ENCODE measurements at regions not wholly inside any gene's neighbourhood (a gene's known extent, or its start where the extent isn't known, plus 50 kb on each side); places are given as distances from the start of the nearest gene placed in this dataset.
"Not testable (repeated sequence)": the region's sequence is repeated elsewhere in the genome, so short reads cannot be mapped to it uniquely, and the experiment has no call there.

DNA sequence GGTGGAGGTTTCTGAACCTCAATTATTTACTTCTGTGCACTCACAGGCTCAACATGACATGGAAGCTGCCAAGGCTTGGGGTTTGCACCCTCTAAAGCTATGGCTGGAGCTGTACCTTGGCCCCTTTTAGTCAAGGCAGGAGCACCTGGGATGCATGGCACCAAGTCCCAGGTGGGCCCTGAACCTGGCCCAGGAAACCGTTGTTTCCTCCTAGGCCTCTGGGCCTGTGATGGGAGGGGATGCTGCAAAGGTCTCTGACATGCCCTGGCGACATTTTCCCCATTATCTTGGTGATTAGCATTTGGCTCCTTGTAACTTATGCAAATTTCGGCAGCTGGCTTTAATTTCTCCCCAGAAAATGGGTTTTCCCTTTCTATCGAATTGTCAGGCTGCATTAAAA lies 726.1 kb upstream of the POU3F4 start:
- TF ChIP-seq, protein P1, sequence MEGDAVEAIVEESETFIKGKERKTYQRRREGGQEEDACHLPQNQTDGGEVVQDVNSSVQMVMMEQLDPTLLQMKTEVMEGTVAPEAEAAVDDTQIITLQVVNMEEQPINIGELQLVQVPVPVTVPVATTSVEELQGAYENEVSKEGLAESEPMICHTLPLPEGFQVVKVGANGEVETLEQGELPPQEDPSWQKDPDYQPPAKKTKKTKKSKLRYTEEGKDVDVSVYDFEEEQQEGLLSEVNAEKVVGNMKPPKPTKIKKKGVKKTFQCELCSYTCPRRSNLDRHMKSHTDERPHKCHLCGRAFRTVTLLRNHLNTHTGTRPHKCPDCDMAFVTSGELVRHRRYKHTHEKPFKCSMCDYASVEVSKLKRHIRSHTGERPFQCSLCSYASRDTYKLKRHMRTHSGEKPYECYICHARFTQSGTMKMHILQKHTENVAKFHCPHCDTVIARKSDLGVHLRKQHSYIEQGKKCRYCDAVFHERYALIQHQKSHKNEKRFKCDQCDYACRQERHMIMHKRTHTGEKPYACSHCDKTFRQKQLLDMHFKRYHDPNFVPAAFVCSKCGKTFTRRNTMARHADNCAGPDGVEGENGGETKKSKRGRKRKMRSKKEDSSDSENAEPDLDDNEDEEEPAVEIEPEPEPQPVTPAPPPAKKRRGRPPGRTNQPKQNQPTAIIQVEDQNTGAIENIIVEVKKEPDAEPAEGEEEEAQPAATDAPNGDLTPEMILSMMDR (IDR thresholded peaks at IDR 0.05; ENCODE audit: borderline replicate concordance, control extremely low read depth, extremely low read depth, insufficient read depth, missing control alignments), result no peak
- no peak for DNase-seq (ENCODE audit: low spot score)
- in situ Hi-C loops (cut with MboI; ENCODE audit: low sequenced_read_pairs, unreplicated experiment), result no loop called here

DNA sequence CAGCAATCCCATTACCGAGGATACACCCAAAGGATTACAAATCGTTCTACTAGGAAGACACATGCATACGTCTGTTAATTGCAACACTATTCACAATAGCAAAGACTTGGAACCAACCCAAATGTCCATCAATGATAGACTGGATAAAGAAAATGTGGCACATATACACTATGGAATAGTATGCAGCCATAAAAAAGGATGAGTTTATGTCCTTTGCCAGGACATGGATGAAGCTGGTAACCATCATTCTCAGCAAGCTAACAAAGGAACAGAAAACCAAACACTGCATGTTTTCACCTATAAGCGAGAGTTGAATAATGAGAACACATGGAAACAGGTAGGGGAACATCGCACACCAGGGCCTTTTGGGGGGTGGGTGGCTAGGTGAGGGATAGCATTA lies 695.2 kb upstream of the POU3F4 start:
- in situ Hi-C loops (cut with MboI; ENCODE audit: low sequenced_read_pairs, unreplicated experiment); DNase-seq (ENCODE audit: low spot score): not testable (repeated sequence)

DNA sequence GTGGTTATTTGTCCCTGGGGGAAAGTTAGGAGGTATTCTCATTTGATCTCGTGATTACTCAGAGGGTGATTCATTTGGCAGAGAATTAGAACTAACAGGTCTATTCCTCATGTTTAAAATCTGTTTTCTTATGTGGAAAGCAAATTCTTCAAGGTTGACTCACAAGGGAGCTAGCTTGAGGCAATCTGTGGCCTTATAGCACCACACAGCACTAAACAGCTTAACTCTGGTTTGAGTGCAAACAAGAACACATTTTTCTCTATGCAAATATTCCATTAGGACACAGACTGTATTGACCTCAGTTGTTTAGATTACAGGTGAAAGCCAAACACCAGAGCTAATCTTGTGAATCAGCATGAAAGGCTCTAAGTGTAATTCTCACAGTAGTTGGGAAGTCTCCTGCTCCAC lies 694.4 kb upstream of the POU3F4 start:
- TF ChIP-seq, protein P1 (IDR thresholded peaks at IDR 0.05; ENCODE audit: borderline replicate concordance, control extremely low read depth, extremely low read depth, insufficient read depth, missing control alignments), result no peak
- in situ Hi-C loops (cut with MboI; ENCODE audit: low sequenced_read_pairs, unreplicated experiment), result no loop called here
- no peak for DNase-seq (ENCODE audit: low spot score)

DNA sequence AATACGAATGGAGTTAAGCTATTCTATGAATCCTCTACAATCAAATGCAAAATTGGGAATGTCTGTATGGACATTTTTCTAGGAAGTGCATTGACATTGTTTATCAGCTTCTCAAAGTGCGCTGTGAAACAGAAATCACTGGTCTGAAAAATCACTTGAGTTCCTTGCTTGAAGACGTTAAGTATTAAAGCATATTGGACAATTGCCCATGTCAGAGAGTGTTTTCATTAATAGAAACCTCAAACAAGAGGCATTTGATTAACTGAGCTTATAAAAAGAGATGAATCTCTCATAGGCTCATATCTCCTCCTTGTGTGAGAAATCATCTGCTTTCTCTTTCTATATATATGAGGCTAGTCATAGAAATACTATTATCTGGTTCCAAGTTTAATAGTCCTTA lies 692.1 kb upstream of the POU3F4 start:
- TF ChIP-seq, protein P1 (IDR thresholded peaks at IDR 0.05; ENCODE audit: borderline replicate concordance, control extremely low read depth, extremely low read depth, insufficient read depth, missing control alignments), result no peak
- in situ Hi-C loops (cut with MboI; ENCODE audit: low sequenced_read_pairs, unreplicated experiment), result no loop called here
- DNase-seq (ENCODE audit: low spot score), result no peak

DNA sequence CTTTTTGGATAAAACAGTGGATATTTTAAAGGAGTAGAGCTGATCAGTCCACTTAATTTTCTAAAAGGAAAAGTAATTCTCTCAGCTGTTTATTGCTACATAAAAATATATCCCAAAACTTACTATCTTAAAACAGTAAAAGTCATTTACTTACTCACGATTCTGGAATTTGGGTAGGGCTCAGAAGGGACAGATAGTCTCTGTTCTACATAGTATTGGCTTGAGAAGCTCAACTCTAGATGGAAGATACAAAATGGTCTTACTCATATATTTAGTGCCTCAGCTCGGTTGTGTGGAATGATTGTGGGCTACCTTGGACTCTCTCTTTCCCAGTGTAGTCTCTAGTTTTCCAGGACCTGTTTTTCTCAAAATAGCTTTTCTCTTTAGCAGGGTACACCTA lies 691.5 kb upstream of the POU3F4 start:
- in situ Hi-C loops (cut with MboI; ENCODE audit: low sequenced_read_pairs, unreplicated experiment), result no loop called here

DNA sequence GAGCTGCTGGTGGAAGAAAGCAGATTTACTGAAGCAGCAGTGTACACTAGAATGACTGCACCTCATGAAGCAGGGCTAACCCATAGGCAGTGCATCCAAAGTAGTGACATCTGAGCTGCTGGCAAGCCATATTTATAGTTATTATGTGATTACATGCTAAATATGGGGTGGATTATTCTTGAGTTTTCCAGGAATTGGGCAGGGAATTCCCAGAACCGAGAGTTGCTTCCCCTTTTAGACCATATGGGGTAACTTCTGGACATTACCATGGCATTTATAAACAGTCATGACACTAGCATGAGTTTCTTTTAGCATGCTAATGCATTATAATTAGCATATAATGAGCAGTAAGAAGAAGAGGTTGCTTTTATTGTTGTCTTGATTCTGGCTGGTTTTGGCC lies 665.8 kb upstream of the POU3F4 start:
- in situ Hi-C loops (cut with MboI; ENCODE audit: low sequenced_read_pairs, unreplicated experiment), result no loop called here
- TF ChIP-seq, protein P1 (IDR thresholded peaks at IDR 0.05; ENCODE audit: borderline replicate concordance, control extremely low read depth, extremely low read depth, insufficient read depth, missing control alignments), result no peak
- DNase-seq (ENCODE audit: low spot score), result no peak

More for the DNA sequence above, 691.5 kb upstream of the POU3F4 start:
- DNase-seq (ENCODE audit: low spot score), result no peak
- TF ChIP-seq, protein P1 (IDR thresholded peaks at IDR 0.05; ENCODE audit: borderline replicate concordance, control extremely low read depth, extremely low read depth, insufficient read depth, missing control alignments), result no peak

DNA sequence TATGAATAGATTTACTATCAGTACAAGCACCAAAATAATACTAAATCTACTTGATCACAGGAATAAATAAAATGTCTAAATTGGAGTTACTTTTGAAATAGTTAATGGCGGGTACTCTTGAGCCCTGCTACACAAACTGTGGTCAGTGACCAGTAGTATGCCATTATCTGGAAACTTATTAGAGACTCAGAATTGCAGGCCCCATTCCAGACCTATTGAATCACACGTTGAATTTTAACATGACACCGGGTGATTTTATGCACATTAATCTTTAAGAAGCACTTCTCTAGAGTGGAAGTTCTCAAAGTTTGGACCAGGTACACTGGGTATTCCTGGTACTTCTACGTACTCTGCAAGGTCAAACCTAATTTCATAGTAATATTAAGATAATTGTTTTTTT lies 660.0 kb upstream of the POU3F4 start:
- TF ChIP-seq, protein P1 (IDR thresholded peaks at IDR 0.05; ENCODE audit: borderline replicate concordance, control extremely low read depth, extremely low read depth, insufficient read depth, missing control alignments), result no peak
- no peak for DNase-seq (ENCODE audit: low spot score)
- in situ Hi-C loops (cut with MboI; ENCODE audit: low sequenced_read_pairs, unreplicated experiment), result no loop called here
